ENCODE measurements at regions not wholly inside any gene's neighbourhood (a gene's known extent, or its start where the extent isn't known, plus 50 kb on each side); places are given as distances from the start of the nearest gene placed in this dataset.

DNA sequence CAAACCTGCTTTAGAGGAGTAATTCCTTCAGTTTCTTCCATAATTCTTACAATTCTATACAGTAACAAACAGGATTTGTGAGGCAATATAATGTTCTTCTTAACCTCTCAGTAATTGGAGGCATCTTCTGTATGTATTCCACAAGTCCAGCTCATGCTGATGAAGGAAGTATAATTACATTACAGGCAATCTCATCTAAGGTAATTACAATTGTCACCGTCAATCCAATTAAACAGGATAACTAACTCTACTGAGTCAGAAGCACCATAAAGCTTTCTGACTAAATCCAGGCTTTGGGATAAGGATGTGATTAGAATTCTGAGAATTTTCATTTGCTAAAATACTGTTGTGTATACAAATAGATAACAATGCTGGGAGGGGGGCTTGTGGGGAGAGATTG is 115.2 kb upstream of the SEMA6D start:
- TF ChIP-seq, protein P1, sequence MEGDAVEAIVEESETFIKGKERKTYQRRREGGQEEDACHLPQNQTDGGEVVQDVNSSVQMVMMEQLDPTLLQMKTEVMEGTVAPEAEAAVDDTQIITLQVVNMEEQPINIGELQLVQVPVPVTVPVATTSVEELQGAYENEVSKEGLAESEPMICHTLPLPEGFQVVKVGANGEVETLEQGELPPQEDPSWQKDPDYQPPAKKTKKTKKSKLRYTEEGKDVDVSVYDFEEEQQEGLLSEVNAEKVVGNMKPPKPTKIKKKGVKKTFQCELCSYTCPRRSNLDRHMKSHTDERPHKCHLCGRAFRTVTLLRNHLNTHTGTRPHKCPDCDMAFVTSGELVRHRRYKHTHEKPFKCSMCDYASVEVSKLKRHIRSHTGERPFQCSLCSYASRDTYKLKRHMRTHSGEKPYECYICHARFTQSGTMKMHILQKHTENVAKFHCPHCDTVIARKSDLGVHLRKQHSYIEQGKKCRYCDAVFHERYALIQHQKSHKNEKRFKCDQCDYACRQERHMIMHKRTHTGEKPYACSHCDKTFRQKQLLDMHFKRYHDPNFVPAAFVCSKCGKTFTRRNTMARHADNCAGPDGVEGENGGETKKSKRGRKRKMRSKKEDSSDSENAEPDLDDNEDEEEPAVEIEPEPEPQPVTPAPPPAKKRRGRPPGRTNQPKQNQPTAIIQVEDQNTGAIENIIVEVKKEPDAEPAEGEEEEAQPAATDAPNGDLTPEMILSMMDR (IDR thresholded peaks at IDR 0.05; ENCODE audit: insufficient read depth, low read depth, low read length) = no peak
- no peak for TF ChIP-seq EZH2 (IDR thresholded peaks at IDR 0.05; ENCODE audit: insufficient read depth, low read length)

Measured in astrocyte (in vitro differentiated cells and primary cell).